HG02970 (cell line): ENCODE measurements at regions not wholly inside any gene's neighbourhood (a gene's known extent, or its start where the extent isn't known, plus 50 kb on each side); places are given as distances from the start of the nearest gene placed in this dataset.
"Not testable (repeated sequence)": the region's sequence is repeated elsewhere in the genome, so short reads cannot be mapped to it uniquely, and the experiment has no call there.

Experiments
- ATAC-seq: cut with Tn5 transposase; IDR thresholded peaks from one replicate; pipeline ENCODE4 v1.9.1; 2021; ENCODE audit warnings: mild to moderate bottlenecking, moderate library complexity, moderate number of reproducible peaks; ENCODE audit not compliant: unreplicated experiment, low FRiP score

GRCh38 chr3:8110966-8111798 lies 390.4 kb upstream of the LMCD1 start:
- ATAC-seq = peak; percentile 90

DNA sequence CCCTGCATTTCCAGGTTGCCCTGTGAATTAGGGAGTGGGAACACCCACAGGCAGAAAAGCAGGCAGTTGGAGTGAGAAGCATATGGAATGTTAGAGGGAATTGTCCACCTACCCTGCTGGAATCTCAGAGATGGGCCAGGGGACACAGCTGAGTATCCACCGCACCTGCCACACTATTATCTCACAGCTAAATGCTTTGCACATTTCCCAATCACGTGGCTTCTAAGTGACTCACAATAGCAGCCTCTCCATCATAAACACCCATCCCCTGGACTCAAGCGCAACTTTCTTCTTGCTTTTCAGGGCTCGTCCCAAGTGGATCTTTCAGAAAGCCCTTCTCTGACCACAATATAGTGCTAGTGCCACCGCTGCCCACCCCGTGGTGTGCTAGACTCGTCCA lies 389.0 kb upstream of the LMCD1 start:
- ATAC-seq = no peak

GRCh38 chr3:8113626-8114025 lies 388.0 kb upstream of the LMCD1 start:
- no peak for ATAC-seq

DNA sequence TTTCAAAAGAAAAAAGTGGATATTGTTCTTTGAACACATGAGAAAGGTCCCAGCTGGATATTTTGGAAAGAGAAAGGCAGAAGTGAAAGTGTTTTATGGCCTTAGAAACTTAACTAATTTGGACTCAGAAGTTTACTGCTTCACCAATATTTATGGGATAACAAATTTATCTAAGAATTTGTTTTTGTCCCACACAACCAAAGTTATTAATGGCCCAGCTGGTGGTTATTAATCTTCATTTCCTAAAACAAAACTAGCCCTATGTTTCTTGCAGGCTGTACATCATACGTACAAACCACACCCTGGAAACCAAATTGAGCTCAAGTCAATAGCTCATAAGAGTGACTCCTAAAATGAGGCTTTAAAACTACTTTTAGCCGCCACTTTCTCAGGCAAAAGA lies 372.9 kb upstream of the LMCD1 start:
- ATAC-seq = no peak

GRCh38 chr3:8136553-8136952 lies 365.1 kb upstream of the LMCD1 start:
- no peak for ATAC-seq

GRCh38 chr3:8143186-8143585 lies 358.4 kb upstream of the LMCD1 start:
- no peak for ATAC-seq

DNA sequence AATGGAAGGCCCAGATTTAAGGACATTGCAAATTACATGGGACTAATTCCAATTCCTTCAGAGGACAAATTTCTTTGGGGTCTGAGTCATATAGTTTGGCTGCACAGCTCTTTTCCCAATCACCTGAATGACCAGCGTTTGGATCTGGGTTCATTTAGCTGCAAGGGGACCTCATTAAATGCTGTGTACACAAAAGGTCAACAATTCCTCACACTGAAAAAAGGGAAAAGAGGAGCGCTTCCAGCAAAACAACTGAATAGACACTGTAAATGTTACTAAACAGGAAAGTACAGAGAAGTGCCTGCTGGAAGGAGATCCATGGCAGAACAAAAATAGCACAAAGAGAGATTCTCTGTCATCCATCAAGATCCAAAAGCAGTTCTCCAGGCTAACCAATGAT lies 356.0 kb upstream of the LMCD1 start:
- ATAC-seq = no peak

DNA sequence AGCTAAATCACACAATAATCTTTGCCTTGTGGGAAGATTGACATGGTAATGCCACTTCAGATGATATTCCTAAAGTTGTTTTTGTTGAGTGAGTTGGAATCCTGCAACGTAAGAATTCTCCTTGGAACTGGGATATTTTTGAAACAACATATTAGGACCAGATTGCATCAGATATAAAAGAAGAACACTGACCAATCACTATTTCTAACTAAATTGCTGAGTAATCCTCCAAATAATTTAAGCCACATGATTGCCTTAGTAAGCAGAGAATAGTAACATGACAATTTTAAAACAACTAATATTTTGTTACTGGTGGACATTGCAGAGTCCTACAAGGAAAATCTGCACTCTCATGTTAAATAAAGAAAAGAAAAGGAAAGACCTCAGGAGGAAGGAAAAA lies 353.9 kb upstream of the LMCD1 start:
- ATAC-seq = no peak

DNA sequence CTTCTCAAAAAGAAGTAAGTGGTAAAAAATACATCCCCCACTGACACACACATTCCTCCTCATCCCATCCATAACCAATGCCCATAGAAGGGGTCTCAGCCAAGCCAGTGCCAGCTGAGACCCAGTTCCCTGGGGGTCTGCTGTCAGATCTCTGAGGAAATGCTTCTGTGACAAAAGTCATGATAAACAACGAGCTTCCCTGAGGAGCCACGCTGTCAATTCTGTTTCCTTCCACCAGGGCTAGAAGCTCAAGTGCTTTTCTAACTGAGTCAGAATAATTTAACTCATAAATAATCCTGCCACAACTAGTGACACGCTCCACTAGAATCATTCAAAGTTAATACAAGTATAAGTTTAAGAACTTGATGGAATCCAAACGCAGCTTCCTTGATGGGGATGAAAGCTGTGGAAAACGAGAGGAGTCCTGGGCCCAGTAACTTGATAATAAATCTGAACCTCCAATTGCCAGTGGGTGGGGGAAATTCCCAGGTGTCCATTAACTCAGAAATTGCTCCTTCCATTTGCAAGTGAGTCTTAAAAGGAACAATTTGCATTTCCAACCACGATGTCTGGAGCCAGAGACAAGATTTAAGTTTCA lies 348.7 kb upstream of the LMCD1 start:
- ATAC-seq = no peak

- no peak for ATAC-seq
These were observed 347.8 kb upstream of the LMCD1 start for GRCh38 chr3:8153800-8154199.

DNA sequence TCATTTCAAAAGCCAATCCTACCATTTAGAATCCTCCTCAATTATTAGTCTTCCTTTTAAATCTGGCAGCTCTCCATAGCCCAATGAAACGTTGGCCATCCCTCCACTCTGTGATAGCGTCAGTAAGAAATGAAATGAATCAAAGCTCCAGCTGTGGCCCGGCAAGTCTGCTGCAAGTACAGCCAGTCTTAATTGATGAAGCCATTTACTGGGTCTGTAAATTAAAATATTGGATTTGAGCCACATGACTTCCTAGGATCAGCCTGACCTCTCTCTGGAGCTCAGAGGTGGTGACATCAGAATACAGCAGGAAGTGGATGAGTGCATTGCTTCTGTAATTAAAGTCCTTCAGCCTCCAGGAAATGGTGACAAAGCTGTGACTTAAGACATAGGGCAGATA lies 347.0 kb upstream of the LMCD1 start:
- ATAC-seq = no peak

DNA sequence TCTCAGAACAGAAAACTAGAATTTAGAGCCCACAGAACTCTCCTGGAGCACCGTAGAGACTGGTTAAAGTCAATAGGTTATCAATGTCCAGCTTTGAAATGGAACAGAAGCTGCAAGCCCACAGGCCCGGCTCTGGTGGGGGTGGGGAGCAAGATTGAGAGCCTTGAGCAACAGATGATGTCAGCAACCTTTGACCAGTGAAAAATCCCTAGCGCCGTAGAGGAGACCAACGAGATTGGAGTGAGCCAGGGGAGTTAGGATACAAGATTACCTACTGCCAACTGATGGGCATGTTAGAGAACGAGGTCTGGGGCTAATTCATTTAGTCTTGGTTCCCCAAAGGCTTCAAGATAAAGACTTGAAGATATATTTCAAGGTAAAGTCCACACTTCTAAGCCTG lies 345.5 kb upstream of the LMCD1 start:
- ATAC-seq = no peak

DNA sequence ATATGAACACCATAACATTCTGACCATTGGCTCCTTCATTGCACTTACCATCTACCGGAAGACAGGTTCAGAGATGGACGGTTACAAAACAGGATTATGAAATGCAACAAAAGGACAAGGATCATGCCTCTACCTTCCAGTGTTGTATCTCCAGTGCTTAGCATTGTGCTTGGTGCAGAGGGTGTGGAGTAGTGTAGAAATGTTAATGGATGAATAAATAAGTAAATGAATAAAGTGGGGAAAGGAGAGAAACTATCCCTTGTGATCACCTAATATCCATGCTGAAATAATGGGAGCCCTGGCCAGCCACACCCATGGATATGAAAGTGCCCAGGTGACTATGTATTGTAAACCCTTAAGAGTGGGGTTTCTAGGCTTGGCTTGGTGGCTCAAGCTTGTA lies 344.8 kb upstream of the LMCD1 start:
- ATAC-seq = no peak

GRCh38 chr3:8157640-8158039 lies 344.0 kb upstream of the LMCD1 start:
- no peak for ATAC-seq

DNA sequence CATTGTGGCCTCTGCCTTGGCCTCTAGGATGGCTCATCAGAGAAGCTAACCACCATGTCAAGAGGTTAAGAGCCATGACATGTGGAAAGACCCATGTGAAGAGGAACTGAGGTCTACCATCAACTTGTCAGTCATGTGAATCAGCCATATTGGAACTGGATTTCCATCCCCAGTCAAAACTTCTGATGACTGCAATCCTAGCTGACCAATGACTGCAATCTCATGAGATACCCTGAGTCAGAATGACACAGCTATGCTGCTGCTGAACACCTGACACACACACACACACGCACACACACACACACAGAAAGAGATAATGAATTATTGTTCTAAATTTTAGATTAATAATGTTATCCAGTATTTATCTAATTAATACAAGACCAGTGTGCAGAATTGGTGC lies 337.5 kb upstream of the LMCD1 start:
- no peak for ATAC-seq

GRCh38 chr3:8166014-8166413 lies 335.6 kb upstream of the LMCD1 start:
- no peak for ATAC-seq

DNA sequence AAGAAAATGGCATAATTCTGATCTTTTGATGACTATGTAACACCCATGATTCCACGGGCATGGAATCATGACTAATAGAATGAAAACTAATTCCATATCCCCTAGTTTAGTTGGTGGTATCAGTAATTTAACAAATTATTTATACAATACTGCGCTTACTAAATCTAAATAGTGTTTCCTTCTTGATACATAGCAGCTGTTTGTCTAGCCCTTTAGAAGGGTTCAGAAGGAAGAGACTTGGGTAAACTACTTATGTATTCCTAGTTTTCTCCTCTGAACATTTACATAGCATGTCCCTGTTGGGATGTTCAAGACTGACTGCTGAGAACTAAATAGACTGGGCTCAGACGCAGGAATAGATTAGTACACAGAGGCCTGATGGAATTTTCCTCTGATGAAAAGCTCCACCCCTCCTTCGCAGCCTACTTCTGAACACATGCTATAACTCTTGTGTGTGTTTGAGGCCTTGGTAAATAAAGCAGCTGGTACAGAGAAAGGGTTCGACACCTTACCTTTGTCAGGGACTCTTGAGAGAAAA lies 330.6 kb upstream of the LMCD1 start:
- ATAC-seq = no peak

DNA sequence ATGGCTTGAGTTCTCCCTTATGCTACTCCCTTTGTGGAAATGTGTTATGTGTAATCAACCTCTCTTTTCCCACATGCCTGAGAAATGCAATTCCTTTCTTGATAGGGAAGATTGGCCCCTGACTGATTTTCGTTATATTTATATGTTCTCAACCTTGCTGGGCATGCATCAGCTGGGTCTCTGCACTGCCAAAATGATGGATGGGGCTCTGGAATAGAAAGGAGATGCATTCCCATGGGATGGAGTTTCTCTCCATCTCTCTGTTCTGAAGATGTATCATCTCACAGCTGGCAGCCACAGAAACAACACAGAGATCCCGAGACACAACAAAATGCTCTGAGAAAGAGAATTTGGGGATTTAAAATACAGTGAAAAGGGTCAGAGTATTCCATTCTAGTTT lies 327.7 kb upstream of the LMCD1 start:
- no peak for ATAC-seq

DNA sequence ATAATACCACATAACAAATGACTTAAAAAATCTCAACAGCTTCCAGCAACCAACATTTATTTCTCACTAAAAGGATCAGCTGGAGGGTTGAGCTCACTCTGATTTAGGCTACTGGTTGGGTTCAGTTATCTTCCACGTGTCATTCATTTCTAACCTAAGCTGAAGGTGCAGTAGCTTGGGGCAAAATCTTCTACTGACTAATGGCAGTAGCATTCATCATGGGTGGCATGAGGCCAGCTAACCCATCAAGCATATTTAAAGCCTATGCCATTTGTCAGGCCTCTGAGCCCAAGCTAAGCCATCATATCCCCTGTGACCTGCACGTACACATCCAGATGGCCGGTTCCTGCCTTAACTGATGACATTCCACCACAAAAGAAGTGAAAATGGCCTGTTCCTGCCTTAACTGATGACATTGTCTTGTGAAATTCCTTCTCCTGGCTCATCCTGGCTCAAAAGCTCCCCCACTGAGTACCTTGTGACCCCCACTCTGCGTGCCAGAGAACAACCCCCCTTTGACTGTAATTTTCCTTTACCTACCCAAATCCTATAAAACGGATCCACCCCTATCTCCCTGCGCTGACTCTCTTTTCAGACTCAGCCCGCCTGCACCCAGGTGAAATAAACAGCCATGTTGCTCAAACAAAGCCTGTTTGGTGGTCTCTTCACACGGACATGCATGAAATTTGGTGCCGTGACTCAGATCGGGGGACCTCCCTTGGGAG lies 324.7 kb upstream of the LMCD1 start:
- not testable (repeated sequence) for ATAC-seq

DNA sequence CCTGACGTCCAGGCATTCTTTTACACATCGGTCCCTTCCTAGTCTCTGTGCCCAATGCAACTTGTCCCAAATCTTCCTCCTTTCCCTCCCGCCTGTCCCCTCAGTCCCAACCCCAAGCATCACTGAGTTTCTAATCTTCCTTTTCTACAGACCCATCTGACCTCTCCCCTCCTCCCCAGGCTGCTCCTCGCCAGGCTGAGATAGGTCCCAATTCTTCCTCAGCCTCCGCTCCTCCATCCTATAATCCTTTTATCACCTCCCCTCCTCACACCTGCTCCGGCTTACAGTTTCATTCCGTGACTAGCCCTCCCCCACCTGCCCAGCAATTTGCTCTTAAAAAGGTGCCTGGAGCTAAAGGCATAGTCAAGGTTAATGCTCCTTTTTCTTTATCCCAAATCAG lies 323.1 kb upstream of the LMCD1 start:
- not testable (repeated sequence) for ATAC-seq

DNA sequence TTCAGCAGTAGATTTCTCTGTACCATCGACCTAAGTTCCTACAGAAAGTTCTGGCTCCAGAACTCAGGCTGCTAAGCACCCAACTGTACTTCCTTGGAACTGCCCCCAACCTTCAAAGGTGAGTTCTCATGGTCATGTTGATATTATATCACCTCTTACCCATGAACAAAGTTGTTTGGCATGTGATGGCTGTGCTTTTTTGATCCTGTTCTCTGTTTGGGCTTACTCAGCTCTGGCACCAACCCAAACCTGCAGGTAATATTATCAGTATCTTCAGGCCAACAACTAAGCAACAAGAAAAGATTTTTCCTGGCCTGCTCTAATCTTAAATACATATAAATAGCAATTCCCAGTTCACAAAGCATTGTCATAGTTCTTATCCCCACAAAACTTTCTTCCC lies 318.7 kb upstream of the LMCD1 start:
- no peak for ATAC-seq
